ENCODE measurements at regions not wholly inside any gene's neighbourhood (a gene's known extent, or its start where the extent isn't known, plus 50 kb on each side); places are given as distances from the start of the nearest gene placed in this dataset.

DNA sequence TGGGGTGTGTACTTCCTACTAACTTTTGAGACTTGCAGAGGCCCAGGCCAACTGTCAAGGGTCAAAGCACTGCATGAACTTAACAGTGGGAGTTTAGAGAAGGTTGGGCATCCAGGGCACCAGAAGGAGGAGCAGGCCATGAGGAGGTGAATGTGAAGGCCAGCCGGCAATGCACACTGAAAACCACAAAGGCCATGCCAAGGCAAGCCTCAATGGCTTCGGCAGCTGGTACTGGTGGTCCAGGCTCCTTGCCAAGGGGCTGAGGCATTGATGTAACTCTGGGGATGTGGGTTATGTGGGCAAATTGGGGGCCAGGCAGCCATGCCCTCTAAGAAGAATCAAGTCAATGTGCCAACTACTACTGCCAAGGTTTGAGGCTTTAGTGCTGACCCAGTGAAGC is 222.4 kb downstream of the UNC5CL start:
- TF ChIP-seq, protein P1, sequence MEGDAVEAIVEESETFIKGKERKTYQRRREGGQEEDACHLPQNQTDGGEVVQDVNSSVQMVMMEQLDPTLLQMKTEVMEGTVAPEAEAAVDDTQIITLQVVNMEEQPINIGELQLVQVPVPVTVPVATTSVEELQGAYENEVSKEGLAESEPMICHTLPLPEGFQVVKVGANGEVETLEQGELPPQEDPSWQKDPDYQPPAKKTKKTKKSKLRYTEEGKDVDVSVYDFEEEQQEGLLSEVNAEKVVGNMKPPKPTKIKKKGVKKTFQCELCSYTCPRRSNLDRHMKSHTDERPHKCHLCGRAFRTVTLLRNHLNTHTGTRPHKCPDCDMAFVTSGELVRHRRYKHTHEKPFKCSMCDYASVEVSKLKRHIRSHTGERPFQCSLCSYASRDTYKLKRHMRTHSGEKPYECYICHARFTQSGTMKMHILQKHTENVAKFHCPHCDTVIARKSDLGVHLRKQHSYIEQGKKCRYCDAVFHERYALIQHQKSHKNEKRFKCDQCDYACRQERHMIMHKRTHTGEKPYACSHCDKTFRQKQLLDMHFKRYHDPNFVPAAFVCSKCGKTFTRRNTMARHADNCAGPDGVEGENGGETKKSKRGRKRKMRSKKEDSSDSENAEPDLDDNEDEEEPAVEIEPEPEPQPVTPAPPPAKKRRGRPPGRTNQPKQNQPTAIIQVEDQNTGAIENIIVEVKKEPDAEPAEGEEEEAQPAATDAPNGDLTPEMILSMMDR (conservative IDR thresholded peaks at IDR 0.05 in 1 of 2, IDR thresholded peaks at IDR 0.05 in 1 of 2; ENCODE audit: extremely low read depth in 1 of 2, insufficient read depth in 1 of 2, low read depth in 1 of 2, low read length in 2 of 2): no peak
- no peak for TF ChIP-seq EZH2 (IDR thresholded peaks at IDR 0.05; ENCODE audit: borderline replicate concordance, low read length)

Measured in mammary epithelial cell (primary cell).